ENCODE measurements at regions not wholly inside any gene's neighbourhood (a gene's known extent, or its start where the extent isn't known, plus 50 kb on each side); places are given as distances from the start of the nearest gene placed in this dataset.

DNA sequence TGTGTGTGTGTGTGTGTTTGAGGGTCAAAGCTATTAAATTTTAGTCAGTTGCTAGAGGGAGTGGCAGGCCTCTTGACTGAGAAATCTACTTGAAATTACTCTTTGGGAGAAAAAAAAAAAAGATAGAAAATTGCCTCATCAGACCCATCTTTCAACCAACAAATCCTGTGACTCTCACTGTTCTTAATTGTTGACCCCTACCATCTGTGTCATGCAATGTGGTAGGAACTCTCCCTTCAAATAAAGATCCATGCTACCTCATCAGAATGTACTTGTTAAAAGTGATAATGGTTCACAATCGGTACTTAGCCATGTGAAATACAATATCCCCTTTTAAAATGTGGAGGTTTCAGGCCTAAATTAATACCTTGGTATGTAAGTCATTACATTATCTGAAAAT, 670.8 kb upstream of the FANCL start:
- no peak for TF ChIP-seq EZH2phosphoT487 (IDR thresholded peaks at IDR 0.05; ENCODE audit: insufficient read depth, low read depth)
- TF ChIP-seq EZH2 (IDR thresholded peaks at IDR 0.05; ENCODE audit: insufficient read depth, poor library complexity, severe bottlenecking): no peak

Measured in GM23248 (cell line).